ENCODE measurements at regions not wholly inside any gene's neighbourhood (a gene's known extent, or its start where the extent isn't known, plus 50 kb on each side); places are given as distances from the start of the nearest gene placed in this dataset.

DNA sequence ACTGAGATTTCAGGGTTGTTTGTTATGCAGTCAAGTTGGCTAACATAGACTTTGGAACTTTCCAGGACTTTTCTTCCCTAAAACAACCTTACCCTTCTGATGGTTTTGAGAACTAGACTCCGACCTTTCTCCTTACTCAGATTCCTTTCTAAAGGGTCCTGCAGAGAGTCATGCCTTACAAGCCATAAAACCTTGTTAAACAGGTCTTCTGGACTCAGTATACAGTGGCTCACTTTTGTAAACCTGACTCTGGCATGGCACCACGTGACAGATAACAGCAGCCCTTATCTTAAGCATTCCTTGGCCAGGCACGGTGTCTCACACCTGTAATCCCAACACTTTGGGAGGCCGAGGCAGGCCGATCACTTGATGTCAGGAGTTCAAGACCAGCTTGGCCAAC is 253.2 kb upstream of the RAB6C start:
- Mint-ChIP-seq H3K9me3 (ENCODE audit: low read depth) (no peaks in the 10 kb centered on the region), H3K27ac (no peak overlapping the region), H3K36me3 (ENCODE audit: insufficient read depth) (no peaks in the 10 kb centered on the region), H3K4me3 (ENCODE audit: low read depth) (no peak overlapping the region), H3K4me1 (ENCODE audit: low read depth) (peaks cover 4% of the 10 kb centered on the region), H3K27me3 (peaks cover 3% of the 10 kb centered on the region)
- DNase-seq (ENCODE audit: low spot score, unreplicated experiment), result no peak
- TF ChIP-seq, protein P1, sequence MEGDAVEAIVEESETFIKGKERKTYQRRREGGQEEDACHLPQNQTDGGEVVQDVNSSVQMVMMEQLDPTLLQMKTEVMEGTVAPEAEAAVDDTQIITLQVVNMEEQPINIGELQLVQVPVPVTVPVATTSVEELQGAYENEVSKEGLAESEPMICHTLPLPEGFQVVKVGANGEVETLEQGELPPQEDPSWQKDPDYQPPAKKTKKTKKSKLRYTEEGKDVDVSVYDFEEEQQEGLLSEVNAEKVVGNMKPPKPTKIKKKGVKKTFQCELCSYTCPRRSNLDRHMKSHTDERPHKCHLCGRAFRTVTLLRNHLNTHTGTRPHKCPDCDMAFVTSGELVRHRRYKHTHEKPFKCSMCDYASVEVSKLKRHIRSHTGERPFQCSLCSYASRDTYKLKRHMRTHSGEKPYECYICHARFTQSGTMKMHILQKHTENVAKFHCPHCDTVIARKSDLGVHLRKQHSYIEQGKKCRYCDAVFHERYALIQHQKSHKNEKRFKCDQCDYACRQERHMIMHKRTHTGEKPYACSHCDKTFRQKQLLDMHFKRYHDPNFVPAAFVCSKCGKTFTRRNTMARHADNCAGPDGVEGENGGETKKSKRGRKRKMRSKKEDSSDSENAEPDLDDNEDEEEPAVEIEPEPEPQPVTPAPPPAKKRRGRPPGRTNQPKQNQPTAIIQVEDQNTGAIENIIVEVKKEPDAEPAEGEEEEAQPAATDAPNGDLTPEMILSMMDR (IDR thresholded peaks at IDR 0.05; ENCODE audit: unreplicated experiment), result no peak

DNA sequence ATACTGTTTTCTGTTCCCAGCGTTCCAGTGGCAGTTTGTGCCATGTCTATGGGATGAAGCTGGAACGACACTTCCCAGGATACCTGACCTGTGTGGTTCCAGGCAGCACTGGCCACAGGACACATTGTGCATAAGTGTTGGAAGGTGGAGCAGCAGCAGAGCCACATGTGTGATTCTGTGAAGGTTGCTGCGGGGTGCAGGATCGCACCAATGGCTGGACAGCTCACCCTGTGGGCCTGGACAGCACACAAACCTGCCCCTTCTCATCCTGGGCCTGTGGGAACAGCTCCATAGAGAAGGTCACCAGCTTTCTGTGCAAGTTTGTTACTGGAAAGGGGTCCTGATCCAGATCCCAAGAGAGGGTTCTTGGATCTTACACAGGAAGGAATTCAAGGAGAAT is 252.2 kb upstream of the RAB6C start:
- H3K4me1 Mint-ChIP-seq (ENCODE audit: low read depth), result peaks cover 4% of the 10 kb centered on the region
- no peak overlapping the region for H3K27ac Mint-ChIP-seq
- DNase-seq (ENCODE audit: low spot score, unreplicated experiment), result no peak
- TF ChIP-seq, protein P1 (IDR thresholded peaks at IDR 0.05; ENCODE audit: unreplicated experiment), result no peak
- no peak overlapping the region for H3K4me3 Mint-ChIP-seq (ENCODE audit: low read depth)
- no peaks in the 10 kb centered on the region for H3K36me3 Mint-ChIP-seq (ENCODE audit: insufficient read depth)
- H3K27me3 Mint-ChIP-seq, result peaks cover 3% of the 10 kb centered on the region
- no peaks in the 10 kb centered on the region for H3K9me3 Mint-ChIP-seq (ENCODE audit: low read depth)

DNA sequence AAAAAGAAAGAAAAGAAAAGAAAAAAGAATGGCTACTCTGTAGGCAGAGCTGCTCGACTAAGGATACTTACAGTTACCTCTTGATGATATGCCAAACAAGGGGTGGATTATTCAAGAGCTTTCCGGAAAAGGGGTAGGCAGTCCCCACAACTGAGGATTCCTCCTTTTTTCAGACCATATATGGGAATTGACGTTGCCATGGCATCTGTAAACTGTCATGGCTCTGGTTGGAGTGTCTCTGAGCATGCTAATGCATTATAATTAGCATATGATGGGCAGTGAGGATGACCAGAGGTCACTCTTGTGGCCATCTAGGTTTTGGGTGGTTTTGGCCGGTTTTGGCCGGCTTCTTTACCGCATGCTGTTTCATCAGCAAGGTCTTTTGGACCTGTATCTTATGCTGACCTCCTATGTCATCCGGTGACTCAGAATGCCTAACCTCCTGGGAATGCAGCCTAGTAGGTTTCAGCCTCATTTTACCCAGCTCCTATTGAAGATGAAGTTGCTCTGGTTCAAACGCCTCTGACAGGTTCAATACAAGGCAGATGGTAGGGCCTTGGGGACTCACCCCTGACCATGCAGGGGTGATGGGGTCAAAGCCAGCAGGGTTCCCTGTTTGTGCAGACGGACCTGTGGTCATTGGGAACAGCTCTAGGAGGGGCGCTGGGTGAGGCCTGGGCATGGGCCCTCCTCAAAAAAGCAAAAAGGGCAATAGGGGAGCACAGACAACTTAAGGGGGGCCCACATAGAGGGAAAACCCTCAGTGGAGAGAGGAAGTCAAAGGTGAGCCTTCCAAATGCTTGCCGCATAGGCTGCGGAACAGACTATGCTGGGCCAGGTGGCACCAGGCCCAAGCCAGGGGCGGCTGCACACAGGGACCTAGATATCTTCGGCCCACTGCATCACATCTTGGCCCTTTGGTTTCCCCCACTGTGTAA is 251.2 kb upstream of the RAB6C start:
- H3K27me3 Mint-ChIP-seq, result no peaks in the 10 kb centered on the region
- TF ChIP-seq, protein P1 (IDR thresholded peaks at IDR 0.05; ENCODE audit: unreplicated experiment), result no peak
- no peak overlapping the region for H3K4me3 Mint-ChIP-seq (ENCODE audit: low read depth)
- H3K27ac Mint-ChIP-seq, result no peak overlapping the region
- no peaks in the 10 kb centered on the region for H3K9me3 Mint-ChIP-seq (ENCODE audit: low read depth)
- no peak for DNase-seq (ENCODE audit: low spot score, unreplicated experiment)
- peaks cover 4% of the 10 kb centered on the region for H3K4me1 Mint-ChIP-seq (ENCODE audit: low read depth)
- H3K36me3 Mint-ChIP-seq (ENCODE audit: insufficient read depth), result no peaks in the 10 kb centered on the region

DNA sequence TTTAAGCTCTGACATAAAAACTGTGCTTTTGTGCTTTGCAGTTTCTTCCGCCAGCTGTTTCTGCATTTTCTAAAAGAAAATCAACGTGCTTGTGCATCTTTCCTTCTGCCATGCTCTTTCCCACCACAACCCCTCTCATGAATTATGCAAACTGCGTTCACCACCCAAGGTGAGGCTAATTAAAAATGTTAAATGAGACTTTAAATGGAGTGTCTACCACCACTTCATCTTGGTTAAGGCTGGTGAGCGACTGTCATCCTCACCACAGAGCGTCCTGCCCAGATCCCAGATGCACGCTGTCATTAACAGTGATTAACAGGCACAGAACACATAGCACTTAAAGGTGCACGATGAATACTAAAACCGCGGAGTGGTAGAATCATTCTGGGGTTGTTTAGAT is 250.5 kb upstream of the RAB6C start:
- no peak overlapping the region for H3K27ac Mint-ChIP-seq
- TF ChIP-seq, protein P1 (IDR thresholded peaks at IDR 0.05; ENCODE audit: unreplicated experiment), result no peak
- H3K4me1 Mint-ChIP-seq (ENCODE audit: low read depth), result peaks cover 4% of the 10 kb centered on the region
- no peak for DNase-seq (ENCODE audit: low spot score, unreplicated experiment)
- H3K36me3 Mint-ChIP-seq (ENCODE audit: insufficient read depth), result no peaks in the 10 kb centered on the region
- H3K9me3 Mint-ChIP-seq (ENCODE audit: low read depth), result no peaks in the 10 kb centered on the region
- H3K4me3 Mint-ChIP-seq (ENCODE audit: low read depth), result no peak overlapping the region
- H3K27me3 Mint-ChIP-seq, result no peaks in the 10 kb centered on the region

DNA sequence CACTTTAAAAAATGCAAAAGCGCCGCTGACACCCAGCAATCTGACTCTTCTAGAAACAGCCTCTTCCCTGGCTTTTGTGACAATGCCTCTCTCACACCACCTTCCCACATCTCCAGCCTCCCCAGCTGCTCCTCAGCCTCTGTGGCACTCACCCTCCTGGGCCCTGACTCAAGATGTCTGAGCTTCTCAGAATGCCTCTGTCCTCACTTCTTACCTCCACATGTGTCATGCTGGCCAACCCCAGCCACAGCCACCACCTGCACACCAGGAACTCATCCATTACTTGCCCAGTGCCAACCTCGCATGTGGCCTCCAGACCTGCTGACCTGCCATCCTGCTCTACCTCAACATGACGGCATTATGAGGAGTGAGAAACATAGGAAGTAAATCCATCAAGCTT is 249.8 kb upstream of the RAB6C start:
- H3K27me3 Mint-ChIP-seq, result no peaks in the 10 kb centered on the region
- no peaks in the 10 kb centered on the region for H3K36me3 Mint-ChIP-seq (ENCODE audit: insufficient read depth)
- no peaks in the 10 kb centered on the region for H3K9me3 Mint-ChIP-seq (ENCODE audit: low read depth)
- H3K4me3 Mint-ChIP-seq (ENCODE audit: low read depth), result no peak overlapping the region
- peaks cover 4% of the 10 kb centered on the region for H3K4me1 Mint-ChIP-seq (ENCODE audit: low read depth)
- TF ChIP-seq, protein P1 (IDR thresholded peaks at IDR 0.05; ENCODE audit: unreplicated experiment), result no peak
- DNase-seq (ENCODE audit: low spot score, unreplicated experiment), result no peak
- H3K27ac Mint-ChIP-seq, result no peak overlapping the region
